Stomach (tissue), 4 donors: ENCODE measurements at regions not wholly inside any gene's neighbourhood (a gene's known extent, or its start where the extent isn't known, plus 50 kb on each side); places are given as distances from the start of the nearest gene placed in this dataset.

Experiments used
- EP300 ChIP-seq: sonication (generic); formaldehyde crosslinking; IDR thresholded peaks from one replicate; pipeline ENCODE4 v1.6.1; 2017; ENCODE audit warnings: antibody characterized with exemption
- POLR2A ChIP-seq, 4 donors: fragments of 450-650 bp; IDR thresholded peaks; one replicate each; pipeline ENCODE4 v1.6.1; 2016; ENCODE audit warnings: antibody characterized with exemption in 4 of 4, control low read depth in 2 of 4, mild to moderate bottlenecking in 1 of 4, moderate library complexity in 1 of 4
- POLR2AphosphoS5 ChIP-seq, 3 donors: sonication (generic); formaldehyde crosslinking; IDR thresholded peaks; one replicate each; pipeline ENCODE4 v1.6.1; 2016; ENCODE audit warnings: antibody characterized with exemption in 3 of 3
- TF ChIP-seq, protein P1 (sequence below), 7 experiments: fragments of 450-650 bp in 4 of 7; fragments of 200-600 bp in 3 of 7; sonication (generic) in 3 of 7; IDR thresholded peaks; one replicate each; pipeline ENCODE4 v1.5.1; 2016 to 2019; ENCODE audit warnings: antibody characterized with exemption in 7 of 7, control low read depth in 2 of 7, mild to moderate bottlenecking in 1 of 7

- TF ChIP-seq, protein P1, sequence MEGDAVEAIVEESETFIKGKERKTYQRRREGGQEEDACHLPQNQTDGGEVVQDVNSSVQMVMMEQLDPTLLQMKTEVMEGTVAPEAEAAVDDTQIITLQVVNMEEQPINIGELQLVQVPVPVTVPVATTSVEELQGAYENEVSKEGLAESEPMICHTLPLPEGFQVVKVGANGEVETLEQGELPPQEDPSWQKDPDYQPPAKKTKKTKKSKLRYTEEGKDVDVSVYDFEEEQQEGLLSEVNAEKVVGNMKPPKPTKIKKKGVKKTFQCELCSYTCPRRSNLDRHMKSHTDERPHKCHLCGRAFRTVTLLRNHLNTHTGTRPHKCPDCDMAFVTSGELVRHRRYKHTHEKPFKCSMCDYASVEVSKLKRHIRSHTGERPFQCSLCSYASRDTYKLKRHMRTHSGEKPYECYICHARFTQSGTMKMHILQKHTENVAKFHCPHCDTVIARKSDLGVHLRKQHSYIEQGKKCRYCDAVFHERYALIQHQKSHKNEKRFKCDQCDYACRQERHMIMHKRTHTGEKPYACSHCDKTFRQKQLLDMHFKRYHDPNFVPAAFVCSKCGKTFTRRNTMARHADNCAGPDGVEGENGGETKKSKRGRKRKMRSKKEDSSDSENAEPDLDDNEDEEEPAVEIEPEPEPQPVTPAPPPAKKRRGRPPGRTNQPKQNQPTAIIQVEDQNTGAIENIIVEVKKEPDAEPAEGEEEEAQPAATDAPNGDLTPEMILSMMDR (IDR thresholded peaks at IDR 0.05) = no peak
- no peak for TF ChIP-seq POLR2AphosphoS5 (IDR thresholded peaks at IDR 0.05)
- TF ChIP-seq POLR2A (IDR thresholded peaks at IDR 0.05) = no peak
- no peak for TF ChIP-seq EP300
Observed at GRCh38 chr6:95249175-95249574, 328.2 kb upstream of the MANEA start.
